IMR-90 (cell line): ENCODE measurements at regions not wholly inside any gene's neighbourhood (a gene's known extent, or its start where the extent isn't known, plus 50 kb on each side); places are given as distances from the start of the nearest gene placed in this dataset.

Experiments used
- ATAC-seq: fragments of 200-7000 bp; cut with Tn5 transposase; 2 replicates; pipeline ENCODE4 v1.9.1; 2020; ENCODE audit warnings: low read depth, mild to moderate bottlenecking, moderate library complexity
- BruUV-seq: library from RNA; stranded (reverse); fragments of 400-500 nt; replicated peaks from 2 replicates; lab custom pipeline; 2021; lab: Mats Ljungman, UMichigan
- CTCF ChIA-PET: fragments of 300-600 bp; formaldehyde crosslinking; extraction: SDS; loops from one replicate; lab custom pipeline; 2021; ENCODE audit warnings: antibody characterized with exemption; lab: Yijun Ruan, JAX
- POLR2A ChIA-PET: fragments of 300-600 bp; sonication (Branson Sonifier 250); formaldehyde crosslinking; loops from one replicate; lab custom pipeline; 2022; ENCODE audit warnings: antibody characterized with exemption; ENCODE audit not compliant: unreplicated experiment; lab: Charles Lee
- DNase-seq: peaks from one replicate; pipeline ENCODE4 v3.0.0; 2013
- H2AFZ ChIP-seq: replicated peaks from 2 replicates; pipeline ENCODE3; 2013; ENCODE audit warnings: low read length, mild to moderate bottlenecking; ENCODE audit not compliant: poor library complexity
- H2AK5ac ChIP-seq: 2 replicates; pipeline ENCODE4 v1.6.1; 2013; ENCODE audit warnings: low read depth, low read length, inconsistent platforms
- H2AK9ac ChIP-seq: replicated peaks from 2 replicates; pipeline ENCODE3; 2013; ENCODE audit warnings: mild to moderate bottlenecking, low read depth, low read length, moderate library complexity; ENCODE audit not compliant: poor library complexity
- H2BK120ac ChIP-seq: 2 replicates; pipeline ENCODE4 v1.6.1; 2013; ENCODE audit warnings: low read depth, low read length, inconsistent platforms
- H2BK15ac ChIP-seq: 3 replicates; pipeline ENCODE4 v1.6.1; 2013; ENCODE audit warnings: low read depth, low read length, inconsistent platforms
- H2BK20ac ChIP-seq: 2 replicates; pipeline ENCODE4 v1.6.1; 2013; ENCODE audit warnings: low read depth, mild to moderate bottlenecking, inconsistent platforms, low read length, moderate library complexity
- H2BK5ac ChIP-seq: 2 replicates; pipeline ENCODE4 v1.6.1; 2013; ENCODE audit warnings: mild to moderate bottlenecking, low read depth, low read length, inconsistent platforms; ENCODE audit not compliant: poor library complexity, severe bottlenecking
- H3K14ac ChIP-seq: replicated peaks from 2 replicates; pipeline ENCODE4 v1.6.1; 2013; ENCODE audit warnings: low read depth, low read length, inconsistent platforms
- H3K18ac ChIP-seq: 2 replicates; pipeline ENCODE4 v1.6.1; 2013; ENCODE audit warnings: low read depth, low read length, control low read depth
- H3K23ac ChIP-seq: 2 replicates; pipeline ENCODE4 v1.6.1; 2013; ENCODE audit warnings: low read depth, low read length, inconsistent platforms
- H3K27ac ChIP-seq: 2 replicates; pipeline ENCODE4 v1.5.1; 2013; ENCODE audit warnings: mild to moderate bottlenecking, control low read depth, low read length; ENCODE audit not compliant: insufficient read depth
- H3K27me3 ChIP-seq: 2 replicates; pipeline ENCODE4 v1.6.1; 2013; ENCODE audit warnings: low read length; ENCODE audit not compliant: control insufficient read depth, insufficient read depth
- H3K36me3 ChIP-seq: 2 replicates; pipeline ENCODE4 v1.6.1; 2013; ENCODE audit warnings: low read length, mixed read lengths; ENCODE audit not compliant: control insufficient read depth, insufficient read depth
- H3K4ac ChIP-seq: 2 replicates; pipeline ENCODE4 v1.6.1; 2013; ENCODE audit warnings: low read depth, low read length, inconsistent platforms
- H3K4me1 ChIP-seq: 2 replicates; pipeline ENCODE4 v1.6.1; 2013; ENCODE audit warnings: low read length, mixed read lengths; ENCODE audit not compliant: control insufficient read depth, insufficient read depth
- H3K4me2 ChIP-seq: 2 replicates; pipeline ENCODE4 v1.6.1; 2013; ENCODE audit warnings: low read depth, mild to moderate bottlenecking, control low read depth, low read length, moderate library complexity
- H3K4me3 ChIP-seq: 2 replicates; pipeline ENCODE4 v1.5.1; 2013; ENCODE audit warnings: low read depth, mild to moderate bottlenecking, control low read depth, low read length, moderate library complexity; ENCODE audit not compliant: insufficient read depth
- H3K56ac ChIP-seq: 2 replicates; pipeline ENCODE4 v1.6.1; 2013; ENCODE audit warnings: low read length, inconsistent platforms; ENCODE audit not compliant: insufficient read depth; ENCODE audit errors: extremely low read depth
- H3K79me1 ChIP-seq, 2 experiments: 2 replicates each; pipeline ENCODE4 v1.6.1; 2013; ENCODE audit warnings: low read length in 2 of 2, inconsistent platforms in 1 of 2, low read depth in 1 of 2
- H3K9ac ChIP-seq: 2 replicates; pipeline ENCODE4 v1.6.1; 2013; ENCODE audit warnings: low read depth, low read length, control low read depth
- H3K9me1 ChIP-seq: 2 replicates; pipeline ENCODE4 v1.6.1; 2013; ENCODE audit warnings: low read length, inconsistent platforms; ENCODE audit not compliant: insufficient read depth
- H3K9me3 ChIP-seq: 2 replicates; pipeline ENCODE4 v1.6.1; 2013; ENCODE audit warnings: low read length; ENCODE audit not compliant: control insufficient read depth, insufficient read depth
- H4K20me1 ChIP-seq: 2 replicates; pipeline ENCODE4 v1.6.1; 2013; ENCODE audit warnings: low read length, inconsistent platforms; ENCODE audit not compliant: insufficient read depth
- H4K5ac ChIP-seq: 2 replicates; pipeline ENCODE4 v1.6.1; 2013; ENCODE audit warnings: mild to moderate bottlenecking, low read depth, low read length, control low read depth
- H4K8ac ChIP-seq, 2 experiments: 2 replicates each; pipeline ENCODE4 v1.6.1; 2013; ENCODE audit warnings: low read depth in 2 of 2, low read length in 2 of 2, control low read depth in 1 of 2, inconsistent platforms in 1 of 2
- H4K91ac ChIP-seq: 2 replicates; pipeline ENCODE4 v1.6.1; 2013; ENCODE audit warnings: low read depth, low read length, inconsistent platforms; ENCODE audit not compliant: insufficient read depth
- CEBPB ChIP-seq: IDR thresholded peaks from 2 replicates; pipeline ENCODE4 v1.6.1; 2012; ENCODE audit warnings: low read depth, low read length, improper control_type of control experiment
- CTCF ChIP-seq: conservative IDR thresholded peaks from 2 replicates; pipeline ENCODE4 v1.5.1; 2012; ENCODE audit warnings: mild to moderate bottlenecking, low read depth, low read length, improper control_type of control experiment
- FOS ChIP-seq: fragments of 150-350 bp; IDR thresholded peaks from 2 replicates; pipeline ENCODE4 v1.6.1; 2016; ENCODE audit warnings: low read depth, low read length
- MAZ ChIP-seq: IDR thresholded peaks from 2 replicates; pipeline ENCODE4 v1.6.1; 2012; ENCODE audit warnings: low read depth, mild to moderate bottlenecking, low read length, improper control_type of control experiment, moderate library complexity, borderline replicate concordance
- NFE2L2 ChIP-seq: fragments of 150-350 bp; IDR thresholded peaks from 2 replicates; pipeline ENCODE4 v1.6.1; 2016; ENCODE audit warnings: low read depth, mild to moderate bottlenecking, low read length
- POLR2A ChIP-seq: IDR thresholded peaks from 2 replicates; pipeline ENCODE4 v1.6.1; 2012; ENCODE audit warnings: mild to moderate bottlenecking, low read depth, low read length
- RAD21 ChIP-seq: IDR thresholded peaks from 2 replicates; pipeline ENCODE4 v1.6.1; 2012; ENCODE audit warnings: low read length, improper control_type of control experiment
- RFX5 ChIP-seq: IDR thresholded peaks from 2 replicates; pipeline ENCODE4 v1.8.0; 2012; ENCODE audit warnings: low read depth, mild to moderate bottlenecking, low read length, moderate library complexity
- SMC3 ChIP-seq: fragments of 150-350 bp; IDR thresholded peaks from 2 replicates; pipeline ENCODE4 v1.6.1; 2016; ENCODE audit warnings: low read depth, mild to moderate bottlenecking, antibody characterized with exemption, low read length, moderate library complexity
- WGBS, 2 experiments: methylation state at CpG; one replicate each; pipeline versions ENCODE4 v1.1.5 to v1.1.7; 2013; ENCODE audit warnings: missing lambda C conversion rate in 2 of 2; ENCODE audit not compliant: insufficient read length in 1 of 2; ENCODE audit errors: extremely low coverage in 2 of 2; 5-methylcytosine and 5-hydroxymethylcytosine counted together
- dilution Hi-C: fragments of 300-500 bp; cut with HindIII; formaldehyde crosslinking; loops from one replicate; pipeline ENCODE4 v1.14.3; 2018; ENCODE audit warnings: low sequenced_read_pairs; ENCODE audit not compliant: unreplicated experiment
- in situ Hi-C: fragments of 300-500 bp; cut with MboI; formaldehyde crosslinking; loops from 3 replicates; pipeline ENCODE4 v1.14.3; 2019; ENCODE audit warnings: low sequenced_read_pairs, inconsistent platforms, mixed read lengths
- intact Hi-C: fragments of 100-400 bp; cut with micrococcal nuclease; formaldehyde crosslinking; loops from 2 replicates; pipeline ENCODE4 v1.10.0; 2022

GRCh38 chr5:126707080-126707479, 69.9 kb upstream of the LMNB1 start:
- TF ChIP-seq FOS (no peak), CTCF (no peak), POLR2A (no peak), MAZ (no peak), NFE2L2 (no peak), RAD21 (no peak), RFX5 (no peak), SMC3 (no peak), CEBPB (no peak)
- H3K56ac ChIP-seq = no peak overlapping the region
- ATAC-seq (no peak), DNase-seq (no peak)
- no peak overlapping the region for H3K18ac ChIP-seq
- no peak overlapping the region for H3K27ac ChIP-seq
- H2BK120ac ChIP-seq = no peak overlapping the region
- no peaks in the 10 kb centered on the region for H3K27me3 ChIP-seq
- H2BK5ac ChIP-seq = no peak overlapping the region
- in situ Hi-C loops (no loop called here), intact Hi-C loops (no loop called here), dilution Hi-C loops (no loop called here)
- H2BK15ac ChIP-seq = no peak overlapping the region
- no peak overlapping the region for H3K4me2 ChIP-seq
- H2AK5ac ChIP-seq = no peak overlapping the region
- no peaks in the 10 kb centered on the region for H4K20me1 ChIP-seq
- no peak overlapping the region for H2BK20ac ChIP-seq
- ChIA-PET POLR2A (no interaction called here), CTCF (no interaction called here)
- no peak overlapping the region for H4K91ac ChIP-seq
- no peaks in the 10 kb centered on the region for H3K79me1 ChIP-seq
- no peak overlapping the region for H3K4ac ChIP-seq
- no peak overlapping the region for H4K5ac ChIP-seq
- no CpG with 5 or more reads among the region's 1 CpG for WGBS, 2 experiments
- H3K9me1 ChIP-seq = no peaks in the 10 kb centered on the region
- no peak overlapping the region for H2AFZ ChIP-seq
- BruUV-seq = no TSS peak
- H3K36me3 ChIP-seq = no peaks in the 10 kb centered on the region
- no peak overlapping the region for H4K8ac ChIP-seq
- H3K4me1 ChIP-seq = no peaks in the 10 kb centered on the region
- no peak overlapping the region for H3K9ac ChIP-seq
- H3K9me3 ChIP-seq = no peaks in the 10 kb centered on the region; the same call in 1 of the 2 replicates
- H3K23ac ChIP-seq = no peak overlapping the region
- H3K4me3 ChIP-seq = no peak overlapping the region
- H3K14ac ChIP-seq = no peak overlapping the region
- H2AK9ac ChIP-seq = no peak overlapping the region
